Central memory CD4-positive, alpha-beta T cell (primary cell): ENCODE measurements at regions not wholly inside any gene's neighbourhood (a gene's known extent, or its start where the extent isn't known, plus 50 kb on each side); places are given as distances from the start of the nearest gene placed in this dataset.

Experiments
- DNase-seq: peaks from one replicate; pipeline ENCODE4 v3.0.0; 2022

GRCh38 chr3:186487819-186488218 lies 56.4 kb downstream of the CRYGS start:
- DNase-seq, result no peak

GRCh38 chr3:186487037-186487436 lies 57.1 kb downstream of the CRYGS start:
- DNase-seq, result no peak

GRCh38 chr3:186483611-186484340 lies 60.4 kb downstream of the CRYGS start:
- DNase-seq, result no peak

- DNase-seq, result no peak
Observed at GRCh38 chr3:186481526-186481925, 62.7 kb downstream of the CRYGS start.

GRCh38 chr3:186477876-186478275 lies 66.3 kb downstream of the CRYGS start:
- DNase-seq, result no peak

- DNase-seq, result no peak
Observed at GRCh38 chr3:186477033-186477432, 67.1 kb downstream of the CRYGS start.

GRCh38 chr3:186476541-186476940 lies 67.6 kb downstream of the CRYGS start:
- DNase-seq, result no peak

GRCh38 chr3:186476044-186476468 lies 68.1 kb downstream of the CRYGS start:
- DNase-seq, result no peak

GRCh38 chr3:186473166-186473565 lies 71.0 kb downstream of the CRYGS start:
- no peak for DNase-seq

- DNase-seq, result no peak
Observed at GRCh38 chr3:186472456-186473008, 71.6 kb downstream of the CRYGS start.

- DNase-seq, result no peak
Observed at GRCh38 chr3:186471771-186472170, 72.4 kb downstream of the CRYGS start.

GRCh38 chr3:186469525-186469924 lies 74.7 kb downstream of the CRYGS start:
- DNase-seq, result no peak

- DNase-seq, result no peak
Observed at GRCh38 chr3:186467969-186468368, 76.2 kb downstream of the CRYGS start.

GRCh38 chr3:186466391-186466974 lies 77.7 kb downstream of the CRYGS start:
- no peak for DNase-seq

GRCh38 chr3:186465508-186465907 lies 78.7 kb downstream of the CRYGS start:
- no peak for DNase-seq

- DNase-seq, result no peak
Observed at GRCh38 chr3:186464424-186465093, 79.6 kb downstream of the CRYGS start.

- DNase-seq, result no peak
Observed at GRCh38 chr3:186461141-186461540, 83.0 kb downstream of the CRYGS start.

GRCh38 chr3:186459108-186459467 lies 85.1 kb downstream of the CRYGS start:
- no peak for DNase-seq

GRCh38 chr3:186458306-186459107 lies 85.7 kb downstream of the CRYGS start:
- DNase-seq, result no peak

- no peak for DNase-seq
Observed at GRCh38 chr3:186457236-186457635, 86.9 kb downstream of the CRYGS start.

- DNase-seq, result no peak
Observed at GRCh38 chr3:186456731-186457191, 87.4 kb downstream of the CRYGS start.

GRCh38 chr3:186454881-186455703 lies 89.1 kb downstream of the CRYGS start:
- DNase-seq, result no peak
